ENCODE measurements at regions not wholly inside any gene's neighbourhood (a gene's known extent, or its start where the extent isn't known, plus 50 kb on each side); places are given as distances from the start of the nearest gene placed in this dataset.
A peak's percentile ranks its signal among the peaks of the same experiment; 100 is the strongest.
"Not testable (repeated sequence)": the region's sequence is repeated elsewhere in the genome, so short reads cannot be mapped to it uniquely, and the experiment has no call there.

- not testable (repeated sequence) for DNase-seq
Measured at GRCh38 chr6:147651-148050, 144.6 kb upstream of the DUSP22 start.

- peak; percentile 36 for DNase-seq
Measured at GRCh38 chr6:148051-148984, 144.0 kb upstream of the DUSP22 start.

- not testable (repeated sequence) for DNase-seq
Measured at GRCh38 chr6:150147-150546, 142.1 kb upstream of the DUSP22 start.

- DNase-seq, result not testable (repeated sequence)
Measured at GRCh38 chr6:152436-152835, 139.9 kb upstream of the DUSP22 start.

GRCh38 chr6:153026-153425, 139.3 kb upstream of the DUSP22 start:
- not testable (repeated sequence) for DNase-seq

- DNase-seq, result not testable (repeated sequence)
Measured at GRCh38 chr6:153867-154266, 138.4 kb upstream of the DUSP22 start.

GRCh38 chr6:154321-155092, 137.8 kb upstream of the DUSP22 start:
- DNase-seq, result not testable (repeated sequence)

- no peak for DNase-seq
Measured at GRCh38 chr6:156010-156409, 136.3 kb upstream of the DUSP22 start.

- not testable (repeated sequence) for DNase-seq
Measured at GRCh38 chr6:156441-157140, 135.7 kb upstream of the DUSP22 start.

GRCh38 chr6:157176-157575, 135.1 kb upstream of the DUSP22 start:
- not testable (repeated sequence) for DNase-seq

- DNase-seq, result not testable (repeated sequence)
Measured at GRCh38 chr6:161657-162056, 130.6 kb upstream of the DUSP22 start.

GRCh38 chr6:164720-165119, 127.6 kb upstream of the DUSP22 start:
- DNase-seq, result no peak

- DNase-seq, result no peak
Measured at GRCh38 chr6:165263-165662, 127.0 kb upstream of the DUSP22 start.

GRCh38 chr6:165906-166305, 126.4 kb upstream of the DUSP22 start:
- no peak for DNase-seq

GRCh38 chr6:168865-169455, 123.3 kb upstream of the DUSP22 start:
- DNase-seq, result no peak

GRCh38 chr6:174036-174435, 118.3 kb upstream of the DUSP22 start:
- DNase-seq, result no peak

- DNase-seq, result no peak
Measured at GRCh38 chr6:175680-176079, 116.6 kb upstream of the DUSP22 start.

GRCh38 chr6:176766-177165, 115.5 kb upstream of the DUSP22 start:
- no peak for DNase-seq

GRCh38 chr6:178119-178518, 114.2 kb upstream of the DUSP22 start:
- no peak for DNase-seq

- not testable (repeated sequence) for DNase-seq
Measured at GRCh38 chr6:178929-179328, 113.4 kb upstream of the DUSP22 start.

- no peak for DNase-seq
Measured at GRCh38 chr6:179340-179950, 112.8 kb upstream of the DUSP22 start.

GRCh38 chr6:180091-180694, 112.1 kb upstream of the DUSP22 start:
- DNase-seq, result not testable (repeated sequence)
